AG10803 (cell line): ENCODE measurements at regions not wholly inside any gene's neighbourhood (a gene's known extent, or its start where the extent isn't known, plus 50 kb on each side); places are given as distances from the start of the nearest gene placed in this dataset.

ENCODE experiments used
- DNase-seq: peaks from one replicate; pipeline ENCODE4 v3.0.0; 2010; ENCODE audit warnings: low read depth
- H3K4me3 ChIP-seq: 2 replicates; pipeline ENCODE4 v1.5.1; 2011; ENCODE audit warnings: mild to moderate bottlenecking, low read length, control low read depth
- TF ChIP-seq, protein P1 (sequence below): conservative IDR thresholded peaks from 2 replicates; pipeline ENCODE4 v1.5.1; 2011; ENCODE audit warnings: mild to moderate bottlenecking, low read length, control low read depth, inconsistent platforms

DNA sequence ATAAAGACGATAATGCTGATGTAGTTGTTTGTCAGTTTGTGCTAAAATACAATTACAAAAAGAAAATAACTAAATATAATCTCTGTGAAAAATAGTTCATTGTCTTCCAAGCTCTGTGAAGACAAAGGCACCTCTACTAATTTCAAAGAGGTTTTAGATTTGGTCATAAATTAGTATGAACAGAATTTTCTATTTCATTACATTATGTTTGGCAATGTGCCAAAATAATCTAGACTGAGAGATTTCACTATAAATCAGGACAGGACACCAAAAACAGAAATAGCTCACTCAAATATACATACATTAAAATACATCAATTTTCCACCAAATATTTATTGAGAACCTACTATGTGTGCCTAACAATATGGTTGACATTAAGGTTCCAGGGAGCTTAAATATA, 264.9 kb upstream of the CCDC54 start:
- DNase-seq = no peak
- TF ChIP-seq, protein P1, sequence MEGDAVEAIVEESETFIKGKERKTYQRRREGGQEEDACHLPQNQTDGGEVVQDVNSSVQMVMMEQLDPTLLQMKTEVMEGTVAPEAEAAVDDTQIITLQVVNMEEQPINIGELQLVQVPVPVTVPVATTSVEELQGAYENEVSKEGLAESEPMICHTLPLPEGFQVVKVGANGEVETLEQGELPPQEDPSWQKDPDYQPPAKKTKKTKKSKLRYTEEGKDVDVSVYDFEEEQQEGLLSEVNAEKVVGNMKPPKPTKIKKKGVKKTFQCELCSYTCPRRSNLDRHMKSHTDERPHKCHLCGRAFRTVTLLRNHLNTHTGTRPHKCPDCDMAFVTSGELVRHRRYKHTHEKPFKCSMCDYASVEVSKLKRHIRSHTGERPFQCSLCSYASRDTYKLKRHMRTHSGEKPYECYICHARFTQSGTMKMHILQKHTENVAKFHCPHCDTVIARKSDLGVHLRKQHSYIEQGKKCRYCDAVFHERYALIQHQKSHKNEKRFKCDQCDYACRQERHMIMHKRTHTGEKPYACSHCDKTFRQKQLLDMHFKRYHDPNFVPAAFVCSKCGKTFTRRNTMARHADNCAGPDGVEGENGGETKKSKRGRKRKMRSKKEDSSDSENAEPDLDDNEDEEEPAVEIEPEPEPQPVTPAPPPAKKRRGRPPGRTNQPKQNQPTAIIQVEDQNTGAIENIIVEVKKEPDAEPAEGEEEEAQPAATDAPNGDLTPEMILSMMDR = no peak
- no peak overlapping the region for H3K4me3 ChIP-seq

DNA sequence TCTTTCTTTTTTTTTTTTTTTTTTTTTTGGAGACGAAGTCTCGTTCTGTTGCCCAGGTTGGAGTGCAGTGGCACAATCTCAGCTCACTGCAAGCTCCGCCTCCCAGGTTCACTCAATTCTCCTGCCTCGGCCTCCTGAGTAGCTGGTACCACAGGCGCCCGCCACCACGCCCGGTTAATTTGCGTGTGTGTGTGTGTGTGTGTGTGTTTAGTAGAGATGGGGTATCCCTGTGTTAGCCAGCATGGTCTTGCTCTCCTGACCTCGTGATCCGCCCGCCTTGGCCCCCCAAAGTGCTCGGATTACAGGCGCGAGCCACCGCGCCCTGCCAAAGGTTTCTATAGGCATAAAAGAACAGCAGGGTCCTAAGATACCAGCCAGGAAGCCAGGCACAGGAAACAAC, 261.0 kb upstream of the CCDC54 start:
- H3K4me3 ChIP-seq = no peak overlapping the region
- DNase-seq = no peak
- TF ChIP-seq, protein P1 = no peak

DNA sequence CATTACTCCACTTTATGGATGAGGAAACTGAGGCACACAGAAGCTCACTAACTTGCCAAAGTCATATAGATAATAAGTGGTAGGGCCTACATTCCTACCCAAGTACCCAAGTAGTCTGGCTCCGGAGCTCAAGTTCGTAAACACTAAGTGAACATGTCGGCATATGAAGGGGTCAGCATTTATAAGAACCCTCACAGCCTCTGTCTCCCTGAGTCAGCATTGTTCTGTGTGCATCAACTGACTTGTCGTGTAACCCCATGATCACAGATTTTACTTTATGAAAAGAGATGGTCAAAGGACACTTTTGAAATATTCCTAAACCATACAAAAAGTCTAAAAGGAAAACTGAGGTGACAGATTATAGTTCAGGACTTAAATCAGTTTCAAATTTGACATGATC, 260.1 kb upstream of the CCDC54 start:
- H3K4me3 ChIP-seq = no peak overlapping the region
- no peak for DNase-seq
- TF ChIP-seq, protein P1 = no peak

DNA sequence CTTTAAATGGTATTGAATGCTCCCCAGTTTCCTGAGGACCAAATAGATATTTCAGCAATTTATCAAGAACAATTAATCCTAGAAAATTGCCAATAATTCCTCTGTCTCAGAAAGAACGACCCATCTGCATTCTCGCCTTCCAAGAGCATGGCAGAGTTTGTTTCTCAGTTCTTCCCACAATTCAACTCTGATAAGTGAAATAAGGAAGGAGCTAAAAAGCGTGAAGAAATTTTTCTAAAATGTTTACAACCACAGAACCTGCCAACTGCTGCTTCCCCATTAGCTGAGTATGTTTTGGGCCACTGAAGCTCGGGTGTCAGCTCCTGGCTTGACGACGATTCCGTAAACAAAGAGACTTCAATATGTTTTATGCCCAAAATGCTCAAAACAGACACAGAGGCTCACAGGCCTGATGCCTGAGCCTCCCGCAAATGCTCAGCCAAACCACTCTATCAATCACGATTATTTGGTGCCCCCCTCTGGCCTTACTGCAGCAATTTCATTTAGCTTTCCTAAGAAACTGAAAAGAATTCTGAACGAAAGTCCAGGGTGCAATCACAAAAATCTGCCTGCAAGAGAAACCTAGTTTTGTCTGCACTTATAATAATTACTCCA, 259.2 kb upstream of the CCDC54 start:
- DNase-seq = peak; percentile 83
- TF ChIP-seq, protein P1 = peak; percentile 72
- no peak overlapping the region for H3K4me3 ChIP-seq

DNA sequence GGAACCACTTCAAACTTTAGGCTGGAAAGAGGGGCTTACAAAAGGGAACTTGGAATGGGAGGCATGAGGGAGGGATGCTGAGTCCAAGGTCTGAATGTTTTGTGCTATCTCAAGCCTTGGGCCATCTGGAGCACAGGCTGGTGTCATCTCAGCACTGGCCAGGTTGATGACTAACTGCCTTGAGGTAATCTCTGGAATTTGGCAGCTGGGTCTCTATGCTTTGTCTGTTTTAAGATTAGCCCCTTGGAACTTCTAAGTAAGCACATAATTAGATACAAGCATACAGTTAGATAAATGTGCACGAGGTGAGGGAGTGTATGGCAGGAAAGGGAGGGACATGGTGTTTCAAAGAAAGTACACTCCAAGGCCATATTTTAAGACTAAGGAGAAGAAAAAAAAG, 252.4 kb upstream of the CCDC54 start:
- TF ChIP-seq, protein P1 = no peak
- no peak overlapping the region for H3K4me3 ChIP-seq
- peak; percentile 74 for DNase-seq

- no peak for DNase-seq
- no peak overlapping the region for H3K4me3 ChIP-seq
- TF ChIP-seq, protein P1 = no peak
Measured at GRCh38 chr3:107128946-107129345, 248.3 kb upstream of the CCDC54 start.

- DNase-seq = no peak
- H3K4me3 ChIP-seq = no peak overlapping the region
- TF ChIP-seq, protein P1 = no peak
Measured at GRCh38 chr3:107130089-107130700, 247.0 kb upstream of the CCDC54 start.
